ENCODE measurements at regions not wholly inside any gene's neighbourhood (a gene's known extent, or its start where the extent isn't known, plus 50 kb on each side); places are given as distances from the start of the nearest gene placed in this dataset.
"Not testable (repeated sequence)": the region's sequence is repeated elsewhere in the genome, so short reads cannot be mapped to it uniquely, and the experiment has no call there.

DNA sequence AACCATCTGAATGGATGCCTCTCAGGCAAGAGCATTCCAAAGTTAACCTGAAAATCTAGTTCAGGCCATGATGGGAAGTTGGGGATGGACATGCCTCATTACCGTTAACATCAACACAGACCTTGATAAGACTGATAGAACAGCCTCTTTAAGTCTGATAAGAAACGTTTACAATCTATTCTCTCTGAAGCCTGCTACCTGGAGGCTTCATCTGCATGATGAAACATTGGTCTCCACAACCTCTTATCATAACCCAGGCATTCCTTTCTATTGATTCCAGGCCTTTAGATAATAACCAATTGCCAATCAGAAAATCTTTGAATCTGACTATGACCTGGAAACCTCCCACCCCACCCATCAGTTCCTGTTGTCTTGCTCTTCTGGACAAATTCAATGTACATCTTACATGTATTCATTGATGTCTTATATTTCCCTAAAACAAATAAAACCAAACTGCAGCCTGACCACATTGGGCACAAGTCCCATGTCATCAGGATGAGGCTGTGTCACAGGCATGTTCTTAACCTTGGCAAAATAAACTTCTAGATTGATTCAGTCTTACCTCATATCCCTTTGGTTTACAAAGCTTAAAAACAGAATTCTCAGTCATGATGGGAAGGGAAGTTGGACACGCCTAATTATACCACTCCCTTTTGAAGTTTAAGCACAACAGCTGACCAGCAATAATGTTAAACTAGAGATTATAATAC is 843.8 kb upstream of the SPRY2 start:
- DNase-seq, result no peak

DNA sequence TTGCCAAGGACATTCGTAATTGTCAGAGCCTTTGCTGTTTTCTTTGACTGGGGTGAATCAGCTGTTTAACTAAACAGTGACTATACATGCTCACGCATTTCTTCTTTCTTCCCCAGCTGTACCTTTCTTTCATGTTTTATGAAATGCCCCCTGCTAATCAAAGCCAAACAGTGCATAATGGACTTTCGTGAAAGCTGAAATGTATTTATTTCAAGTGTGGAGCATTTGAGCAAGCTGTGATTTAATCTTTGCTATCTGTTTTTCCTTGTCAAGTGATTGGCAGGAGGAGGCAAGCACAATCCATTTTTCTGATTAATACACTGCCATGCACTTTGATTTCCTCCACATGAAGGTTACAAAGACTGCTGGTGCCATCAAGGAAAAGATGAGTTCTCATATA is 831.7 kb upstream of the SPRY2 start:
- DNase-seq, result no peak

DNA sequence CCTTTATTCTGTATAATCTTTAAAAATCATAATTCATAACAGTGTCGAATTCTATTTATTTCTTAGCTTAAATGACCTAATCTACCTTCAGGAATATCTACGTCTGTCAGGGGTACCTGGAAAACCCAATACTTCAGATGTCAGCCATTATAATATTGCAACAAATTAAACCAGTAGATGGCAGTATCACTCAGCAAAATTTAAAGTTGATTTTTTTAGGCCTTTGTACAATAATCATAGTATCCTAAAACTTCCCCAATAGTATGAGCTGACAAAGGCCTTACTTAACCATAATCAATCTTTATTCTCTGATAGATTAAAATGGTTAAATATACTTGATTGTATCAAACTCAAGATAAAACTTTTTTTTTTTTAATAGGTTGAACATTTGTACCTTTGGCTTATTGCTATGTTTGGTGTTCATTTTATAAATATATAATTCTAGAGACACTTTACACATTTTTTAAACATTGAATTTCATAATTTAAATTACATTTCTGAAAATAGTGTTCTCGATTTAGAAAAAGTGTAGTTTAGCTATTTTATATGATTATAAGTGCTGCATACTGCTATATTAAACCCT is 830.2 kb upstream of the SPRY2 start:
- peak in 1 of 2 experiments; percentile 0 for DNase-seq

DNA sequence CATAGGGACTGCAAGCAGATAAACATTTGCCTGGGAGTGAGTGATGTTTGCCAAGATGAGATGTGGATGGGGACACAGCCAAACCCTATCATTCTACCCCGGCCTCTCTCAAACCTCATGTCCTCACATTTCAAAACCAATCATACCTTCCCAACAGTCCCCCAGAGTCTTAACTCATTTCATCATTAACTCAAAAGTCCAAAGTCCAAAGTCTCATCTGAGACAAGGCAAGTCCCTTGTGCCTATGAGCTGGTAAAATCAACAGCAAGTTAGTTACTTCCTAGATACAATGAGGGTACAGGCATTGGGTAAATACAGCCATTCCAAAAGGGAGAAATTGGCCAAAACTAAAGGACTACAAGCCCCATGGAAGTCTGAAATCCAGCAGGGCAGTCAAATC is 822.9 kb upstream of the SPRY2 start:
- not testable (repeated sequence) for DNase-seq

DNA sequence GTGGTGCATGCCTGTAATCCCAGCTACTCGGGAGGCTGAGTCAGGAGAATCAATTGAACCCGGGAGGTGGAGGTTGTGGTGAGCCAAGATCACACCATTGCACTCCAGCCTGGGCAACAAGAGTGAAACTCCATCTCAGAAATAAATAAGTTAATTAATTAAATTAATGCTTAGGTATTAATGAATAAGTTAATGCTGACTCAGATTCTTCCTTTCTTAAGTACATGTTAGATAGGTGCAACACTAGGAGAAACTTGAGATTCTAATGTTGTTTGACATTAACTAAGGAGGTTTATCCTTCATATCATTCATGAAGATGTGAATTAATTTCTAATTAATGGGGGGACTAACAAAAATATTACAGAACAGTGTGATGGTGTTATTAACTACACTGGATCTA is 812.6 kb upstream of the SPRY2 start:
- DNase-seq, result no peak

DNA sequence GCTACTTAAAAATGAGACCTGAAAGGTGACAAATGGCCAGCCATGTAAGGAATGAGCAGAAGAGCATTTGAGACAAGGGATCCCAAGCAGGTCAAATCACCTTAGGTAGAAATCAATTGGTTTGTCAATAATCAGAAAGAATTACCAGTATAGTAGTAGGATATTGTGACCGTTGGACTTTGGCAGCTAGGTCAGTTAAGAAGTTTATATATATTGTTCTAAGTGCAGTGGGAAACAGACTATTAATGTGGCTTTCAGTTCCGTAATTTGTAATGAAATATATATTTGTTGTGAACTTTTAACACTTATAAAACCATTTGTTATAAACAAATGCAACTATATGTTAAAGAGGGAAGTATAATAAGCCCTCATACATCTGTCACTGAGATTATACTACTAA is 807.9 kb upstream of the SPRY2 start:
- DNase-seq, result no peak

DNA sequence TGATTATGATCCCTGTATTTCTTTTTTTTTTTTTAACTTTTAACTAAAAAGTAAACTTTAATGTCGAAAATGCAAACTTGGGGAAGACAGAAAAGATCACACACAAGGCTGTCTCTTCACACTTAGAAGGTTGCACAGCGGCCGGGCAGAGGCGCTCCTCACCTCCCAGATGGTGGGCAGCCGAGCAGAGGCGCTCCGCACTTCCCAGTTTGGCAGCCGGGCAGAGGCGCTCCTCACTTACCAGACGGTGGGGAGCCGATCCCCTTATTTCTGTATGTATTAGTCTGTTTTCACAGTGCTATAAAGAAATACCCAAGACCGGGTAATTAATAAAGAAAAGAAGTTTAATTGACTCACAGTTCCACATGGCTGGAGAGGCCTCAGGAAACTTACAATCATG is 805.6 kb upstream of the SPRY2 start:
- DNase-seq, result not testable (repeated sequence)

DNA sequence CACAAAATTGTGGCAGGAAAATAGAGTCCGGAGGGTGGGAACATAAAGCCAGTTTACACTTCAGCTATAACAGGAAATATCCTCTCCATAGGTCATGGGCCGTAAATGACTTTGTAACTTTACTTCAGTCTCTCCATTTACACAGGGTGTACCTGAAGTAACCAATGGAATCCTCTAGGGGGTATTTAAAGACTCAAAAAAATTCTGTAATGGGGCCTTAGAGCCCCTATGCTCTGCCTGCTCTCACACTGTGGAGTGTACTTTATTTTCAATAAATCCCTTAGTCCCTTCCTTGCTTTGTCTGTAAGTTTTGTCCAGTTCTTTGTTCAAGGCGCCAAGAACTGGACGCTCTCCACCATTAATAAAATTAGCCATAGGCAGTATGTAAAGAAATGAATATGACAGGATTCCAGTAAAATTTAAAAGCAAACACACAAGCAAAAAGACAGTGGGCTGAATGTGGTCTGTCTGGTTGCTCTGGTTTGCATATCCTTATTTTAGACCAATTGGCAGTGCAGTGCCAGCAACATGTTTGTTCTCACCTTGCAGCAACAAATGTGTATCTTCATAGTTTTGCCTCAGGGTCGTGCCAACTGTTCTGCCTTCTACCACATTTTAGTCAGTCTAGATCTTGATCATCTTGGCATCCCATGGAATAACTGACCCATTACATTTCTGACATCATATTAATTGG is 801.5 kb upstream of the SPRY2 start:
- DNase-seq, result no peak

DNA sequence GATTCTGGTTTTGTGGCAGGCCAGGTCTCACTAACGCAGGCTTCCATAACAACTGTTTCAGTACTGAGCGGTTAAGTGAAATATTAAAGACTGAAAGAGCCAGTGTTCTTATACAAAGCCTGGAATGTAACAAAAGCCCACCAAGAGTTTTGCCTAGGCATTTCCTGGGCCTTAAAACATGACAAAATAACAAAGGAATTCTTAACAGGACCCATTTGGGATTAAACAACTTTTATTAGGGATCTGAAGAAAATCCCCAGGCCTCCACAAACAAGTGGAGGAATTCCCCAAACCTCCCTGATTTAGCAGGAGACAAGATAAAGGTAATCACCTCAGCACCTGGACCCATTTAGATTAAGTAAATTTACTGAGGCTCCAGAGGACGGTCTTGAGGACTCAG is 799.7 kb upstream of the SPRY2 start:
- no peak for DNase-seq

DNA sequence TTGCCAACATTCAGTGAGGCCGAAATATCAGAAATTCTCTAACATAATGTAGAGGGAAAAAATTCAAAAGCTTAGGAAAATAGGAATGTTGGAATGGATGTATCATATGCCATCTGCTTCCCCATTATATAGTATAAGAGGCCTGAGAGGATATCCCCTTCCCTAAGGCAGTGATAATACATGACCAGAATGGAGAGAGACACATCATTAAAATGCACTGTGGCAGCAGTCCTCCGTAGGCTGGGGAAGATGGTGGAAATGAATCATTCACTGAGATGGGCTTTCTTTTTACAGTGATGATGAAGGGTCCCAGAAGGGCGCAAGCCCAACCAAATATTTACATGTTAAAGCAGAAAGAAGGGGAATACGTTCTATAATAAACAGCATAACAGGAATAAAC is 799.1 kb upstream of the SPRY2 start:
- DNase-seq, result no peak

DNA sequence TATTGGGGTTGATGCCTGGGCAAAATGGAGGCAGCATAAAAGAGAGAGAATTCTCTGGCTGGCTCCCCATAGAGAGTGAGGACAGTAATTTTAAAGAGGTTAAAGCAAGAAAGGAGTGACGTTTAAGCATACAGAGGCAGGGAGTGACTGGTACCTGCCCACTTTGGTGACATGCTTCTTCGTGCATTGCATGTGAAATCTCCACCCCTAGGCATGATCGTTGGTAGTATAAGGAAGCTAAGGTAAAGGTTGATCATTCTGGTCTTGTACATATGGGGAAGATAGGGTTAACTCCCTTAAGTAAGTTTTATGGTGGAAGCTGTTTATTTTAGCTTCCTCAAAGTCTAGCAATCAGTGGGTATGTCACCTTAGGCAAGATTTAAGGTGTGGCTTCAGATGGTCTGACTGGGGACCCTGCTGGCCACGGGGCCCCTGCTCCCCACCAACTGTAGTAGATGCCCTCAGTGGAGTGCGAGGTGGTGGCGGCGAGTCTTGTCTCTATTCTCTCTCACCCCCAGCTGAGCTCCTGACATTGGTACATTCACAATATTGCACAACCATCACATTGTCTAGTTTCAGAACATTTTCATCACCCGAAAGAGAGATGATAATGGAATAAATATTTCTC is 797.5 kb upstream of the SPRY2 start:
- no peak for DNase-seq

DNA sequence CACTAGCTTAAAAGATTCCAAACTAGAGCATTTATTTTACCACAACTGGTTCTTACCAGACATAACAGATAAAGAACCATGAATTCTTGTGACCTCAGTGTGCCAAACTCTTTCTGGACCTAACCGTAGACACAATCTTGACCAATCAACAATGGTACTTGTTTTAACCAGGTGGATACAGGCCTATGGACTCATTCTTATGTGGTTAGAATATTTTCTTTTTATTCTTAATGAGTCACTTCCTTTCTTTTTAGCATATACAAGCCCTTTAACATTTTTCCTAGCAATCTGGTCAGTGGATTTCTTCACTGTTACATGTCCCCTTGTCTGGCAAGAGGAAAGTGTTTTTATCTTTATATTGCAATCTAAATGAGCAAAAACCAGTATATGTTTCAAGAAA is 792.1 kb upstream of the SPRY2 start:
- DNase-seq, result no peak

DNA sequence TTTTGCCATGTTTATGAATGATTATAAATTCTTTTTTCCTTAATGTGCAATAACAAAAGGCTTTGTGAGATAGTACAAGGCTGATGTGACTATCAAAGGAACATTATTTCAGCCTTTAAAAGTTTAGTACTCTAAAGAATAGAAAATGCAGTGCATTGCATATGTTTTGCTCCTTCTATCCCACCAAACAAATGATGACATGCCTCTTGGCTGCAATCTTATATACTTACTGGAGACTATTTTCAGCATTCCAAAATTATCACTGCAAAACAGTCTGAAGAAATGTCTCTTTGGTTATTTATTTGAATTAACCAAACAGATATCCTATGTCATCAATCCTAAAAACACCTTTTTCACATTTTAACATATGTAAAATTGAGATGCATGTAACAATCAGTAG is 776.5 kb upstream of the SPRY2 start:
- no peak for DNase-seq

DNA sequence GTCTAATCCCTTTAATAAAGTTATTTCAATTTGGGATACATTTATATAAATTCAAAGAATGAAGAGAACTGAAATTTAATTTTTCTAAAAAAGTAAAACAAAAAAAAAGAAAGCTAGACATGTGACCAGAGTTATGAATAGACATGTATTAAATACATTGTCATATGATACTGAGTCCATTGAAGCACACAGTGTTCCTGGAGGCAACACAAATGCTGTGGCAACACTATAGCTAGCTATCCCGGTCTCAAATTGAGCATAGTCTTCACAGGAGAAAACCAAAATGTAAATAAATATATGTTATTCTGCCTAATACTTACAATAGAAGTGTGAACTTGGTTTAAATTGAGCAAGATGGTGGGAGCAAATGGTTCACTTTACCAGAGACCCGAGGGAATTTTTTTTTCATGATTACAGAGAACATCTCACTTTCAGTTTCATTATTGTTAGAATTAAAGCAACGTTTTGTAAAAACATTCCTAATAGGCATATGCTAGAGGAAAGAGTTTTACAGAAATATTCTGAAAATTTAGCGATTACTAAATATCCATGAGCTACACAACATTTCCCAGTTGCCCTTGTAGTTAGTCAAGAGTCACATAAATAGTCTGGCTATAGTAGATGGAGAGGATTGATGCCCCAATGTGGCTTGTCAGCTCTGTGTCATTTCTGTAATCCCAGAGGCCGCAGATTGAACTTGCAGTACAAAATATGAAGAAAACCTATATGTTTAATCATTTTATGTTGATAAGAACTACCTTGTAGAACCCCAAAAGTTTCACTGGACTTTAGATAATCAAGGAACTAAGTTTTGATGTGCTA is 775.7 kb upstream of the SPRY2 start:
- DNase-seq, result no peak

DNA sequence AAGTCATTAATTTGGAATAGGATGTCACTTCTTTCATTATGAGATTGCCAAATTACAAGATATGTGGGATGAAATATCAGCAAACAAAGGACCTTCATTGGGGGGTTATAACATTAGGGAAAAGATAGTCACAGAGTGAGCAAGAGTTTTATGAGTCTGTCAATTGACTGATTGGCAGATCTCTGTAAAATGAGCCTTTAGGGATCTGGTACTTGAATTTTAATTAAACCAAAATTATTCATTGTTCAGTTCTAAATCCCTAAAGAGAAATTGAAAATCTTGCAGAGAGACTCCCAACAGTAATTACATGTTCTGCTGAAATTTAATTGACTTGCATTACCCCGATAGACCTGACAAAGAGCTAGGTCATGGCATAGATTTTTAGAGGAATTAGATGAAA is 768.1 kb upstream of the SPRY2 start:
- no peak for DNase-seq

DNA sequence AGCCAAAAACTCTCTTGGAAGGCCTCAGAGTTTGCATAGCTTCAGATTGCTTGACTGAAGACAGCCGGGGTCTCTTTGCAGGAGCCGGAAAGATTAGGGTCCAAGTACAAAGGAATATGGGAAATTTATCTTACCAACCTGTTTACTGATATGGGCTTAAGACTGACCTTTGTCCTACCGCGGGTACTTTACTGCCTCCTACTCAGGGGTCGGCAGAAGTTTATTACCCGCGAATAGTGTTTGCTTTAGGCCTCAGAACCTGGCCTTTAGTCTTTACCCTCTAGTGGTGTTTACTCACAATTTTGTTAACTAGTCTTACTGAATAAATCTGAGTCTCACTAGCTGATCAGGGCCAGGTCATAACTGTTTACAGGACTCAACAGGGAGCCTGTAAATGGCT is 765.4 kb upstream of the SPRY2 start:
- DNase-seq, result no peak

DNA sequence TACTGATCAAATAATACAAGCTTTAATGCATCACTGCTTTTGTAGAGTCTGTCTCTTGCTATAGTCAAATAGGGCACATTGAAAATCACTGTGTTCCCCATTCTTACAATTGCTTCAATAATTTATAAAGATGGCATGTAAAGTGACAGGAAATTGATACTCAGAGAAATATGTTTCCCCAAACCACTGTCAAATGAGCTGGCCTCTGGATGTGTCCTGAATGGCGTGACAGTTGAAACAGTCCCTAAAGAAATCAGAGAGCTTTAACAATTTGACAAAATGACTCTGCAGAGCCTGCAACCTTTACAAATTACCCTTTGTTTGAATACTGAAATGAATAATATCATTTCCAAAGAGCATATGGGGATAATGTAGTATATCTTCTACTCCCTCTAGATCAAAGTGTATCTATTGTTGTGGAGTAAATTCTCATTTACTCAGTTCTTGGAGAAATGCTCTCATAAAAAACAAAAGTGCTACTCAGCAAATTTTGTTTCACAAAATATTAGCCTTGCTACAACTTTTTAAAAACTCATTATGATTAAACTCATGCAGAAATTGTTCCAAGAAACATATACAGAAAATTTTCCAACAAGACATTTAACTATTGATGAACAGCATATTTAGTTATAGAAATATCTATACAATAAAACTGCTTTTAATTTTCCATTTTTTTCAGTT is 763.2 kb upstream of the SPRY2 start:
- DNase-seq, result no peak

DNA sequence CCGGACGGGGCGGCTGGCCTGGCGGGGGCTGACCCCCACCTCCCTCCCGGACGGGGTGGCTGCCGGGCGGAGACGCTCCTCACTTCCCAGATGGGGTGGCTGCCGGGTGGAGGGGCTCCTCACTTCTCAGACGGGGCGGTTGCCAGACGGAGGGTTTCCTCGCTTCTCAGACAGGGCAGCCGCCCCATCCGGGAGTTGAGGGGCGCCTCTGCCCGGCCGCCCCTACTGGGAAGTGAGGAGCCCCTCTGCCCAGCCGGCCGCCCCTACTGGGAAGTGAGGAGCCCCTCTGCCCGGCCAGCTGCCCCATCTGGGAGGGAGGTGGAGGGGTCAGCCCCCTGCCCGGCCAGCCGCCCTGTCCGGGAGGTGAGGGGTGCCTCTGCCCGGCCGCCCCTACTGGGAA is 761.1 kb upstream of the SPRY2 start:
- DNase-seq, result not testable (repeated sequence)

DNA sequence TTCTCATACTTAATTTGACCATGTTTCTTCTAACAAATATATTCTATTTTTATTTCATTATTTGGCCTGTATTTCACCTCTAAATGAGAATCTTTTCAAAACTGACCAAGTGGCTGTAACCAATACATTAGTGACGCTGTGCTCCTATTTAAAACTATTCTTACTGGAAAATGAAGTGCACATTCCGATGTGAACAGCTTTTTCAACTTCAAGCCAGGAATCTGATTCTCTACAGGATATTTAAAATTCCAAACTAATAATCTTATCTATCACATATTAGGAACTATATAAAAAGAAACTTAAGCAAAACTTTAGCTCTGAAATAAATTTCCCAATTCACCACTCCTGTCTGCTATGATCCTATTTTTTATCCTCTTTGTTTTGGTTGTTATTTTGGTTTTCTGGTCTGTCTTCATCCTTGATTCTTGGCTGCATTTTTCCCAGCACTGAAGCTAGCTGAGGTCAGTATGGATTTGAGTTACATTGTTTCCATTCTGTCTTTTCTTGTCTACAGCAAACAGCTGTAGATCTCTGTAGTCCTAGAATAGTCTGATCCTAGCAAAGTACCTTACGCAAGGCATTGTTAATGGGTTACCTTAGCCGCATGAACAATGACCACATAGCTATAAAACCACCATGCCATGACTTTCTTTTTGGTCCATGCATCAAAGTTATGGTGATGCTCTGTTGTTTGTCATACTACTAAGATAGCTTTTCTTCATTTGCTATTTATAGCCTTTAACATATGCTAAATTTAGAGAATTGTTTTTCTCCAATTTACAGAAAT is 748.6 kb upstream of the SPRY2 start:
- no peak for DNase-seq

DNA sequence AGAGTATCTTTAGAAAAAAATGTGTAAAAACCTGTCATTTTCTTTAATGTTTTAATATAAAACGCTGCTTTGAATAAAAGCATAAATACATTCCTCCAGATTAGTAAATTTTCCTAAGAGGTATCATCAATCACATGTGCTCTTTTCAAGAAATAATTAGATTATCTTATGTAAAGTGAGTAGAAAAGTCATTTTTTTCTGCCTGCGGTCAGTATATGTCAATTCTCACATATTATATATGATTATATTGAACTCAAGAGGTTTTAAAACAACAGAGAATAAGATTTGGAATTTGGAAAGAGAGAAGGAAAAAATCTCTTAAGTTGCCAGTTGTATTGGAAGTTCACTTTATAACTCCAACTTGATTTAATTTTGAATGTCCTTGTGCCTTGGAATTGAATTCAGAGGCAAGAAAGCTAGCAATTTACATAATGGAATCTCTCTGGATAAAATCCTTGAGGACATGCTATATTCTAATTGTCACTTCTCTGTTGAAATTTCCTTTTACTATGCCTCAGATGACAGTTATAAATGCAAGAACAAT is 740.1 kb upstream of the SPRY2 start:
- DNase-seq, result no peak

DNA sequence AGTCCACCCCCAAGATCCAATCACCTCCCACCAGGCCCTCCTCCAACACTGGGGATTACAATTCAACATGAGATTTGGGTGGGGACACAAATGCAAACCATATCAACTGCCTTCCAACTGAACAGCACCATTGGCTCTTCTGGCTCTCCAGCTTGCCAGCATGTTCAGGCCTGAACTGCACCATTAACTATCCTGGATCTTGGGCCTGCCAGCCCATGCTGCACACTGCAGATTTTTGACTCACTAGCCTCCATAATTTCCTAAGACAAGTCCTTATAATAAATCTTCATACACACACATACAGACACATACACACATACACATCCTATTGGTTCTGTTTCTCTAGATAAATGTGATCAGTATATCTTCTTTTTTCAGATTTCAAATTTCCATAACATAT is 737.1 kb upstream of the SPRY2 start:
- DNase-seq, result no peak
